ENCODE measurements at regions not wholly inside any gene's neighbourhood (a gene's known extent, or its start where the extent isn't known, plus 50 kb on each side); places are given as distances from the start of the nearest gene placed in this dataset.

GRCh38 chr1:222187566-222188332 is 360.2 kb downstream of the HHIPL2 start:
- TF ChIP-seq, protein P1, sequence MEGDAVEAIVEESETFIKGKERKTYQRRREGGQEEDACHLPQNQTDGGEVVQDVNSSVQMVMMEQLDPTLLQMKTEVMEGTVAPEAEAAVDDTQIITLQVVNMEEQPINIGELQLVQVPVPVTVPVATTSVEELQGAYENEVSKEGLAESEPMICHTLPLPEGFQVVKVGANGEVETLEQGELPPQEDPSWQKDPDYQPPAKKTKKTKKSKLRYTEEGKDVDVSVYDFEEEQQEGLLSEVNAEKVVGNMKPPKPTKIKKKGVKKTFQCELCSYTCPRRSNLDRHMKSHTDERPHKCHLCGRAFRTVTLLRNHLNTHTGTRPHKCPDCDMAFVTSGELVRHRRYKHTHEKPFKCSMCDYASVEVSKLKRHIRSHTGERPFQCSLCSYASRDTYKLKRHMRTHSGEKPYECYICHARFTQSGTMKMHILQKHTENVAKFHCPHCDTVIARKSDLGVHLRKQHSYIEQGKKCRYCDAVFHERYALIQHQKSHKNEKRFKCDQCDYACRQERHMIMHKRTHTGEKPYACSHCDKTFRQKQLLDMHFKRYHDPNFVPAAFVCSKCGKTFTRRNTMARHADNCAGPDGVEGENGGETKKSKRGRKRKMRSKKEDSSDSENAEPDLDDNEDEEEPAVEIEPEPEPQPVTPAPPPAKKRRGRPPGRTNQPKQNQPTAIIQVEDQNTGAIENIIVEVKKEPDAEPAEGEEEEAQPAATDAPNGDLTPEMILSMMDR (IDR thresholded peaks at IDR 0.05): no peak
- TF ChIP-seq POLR2A (IDR thresholded peaks at IDR 0.05): no peak
